ENCODE measurements at regions not wholly inside any gene's neighbourhood (a gene's known extent, or its start where the extent isn't known, plus 50 kb on each side); places are given as distances from the start of the nearest gene placed in this dataset.

GRCh38 chr3:6612034-6612616, 248.8 kb upstream of the GRM7 start:
- no peak for DNase-seq
- no peak overlapping the region for H3K27ac Mint-ChIP-seq
- H3K4me3 Mint-ChIP-seq, result no peak overlapping the region
- ChIA-PET POLR2A (no interaction called here), CTCF (no interaction called here)
- peaks cover 14% of the 10 kb centered on the region for H3K9me3 Mint-ChIP-seq
- H3K36me3 Mint-ChIP-seq (ENCODE audit: low read depth), result no peaks in the 10 kb centered on the region
- no peaks in the 10 kb centered on the region for H3K4me1 Mint-ChIP-seq
- H3K27me3 Mint-ChIP-seq, result no peaks in the 10 kb centered on the region

GRCh38 chr3:6622260-6622659, 238.7 kb upstream of the GRM7 start:
- H3K4me3 Mint-ChIP-seq, result no peak overlapping the region
- CTCF ChIA-PET, result no interaction called here
- H3K9me3 Mint-ChIP-seq, result peaks cover 4% of the 10 kb centered on the region
- POLR2A ChIA-PET, result no interaction called here
- no peak overlapping the region for H3K27ac Mint-ChIP-seq
- H3K27me3 Mint-ChIP-seq, result no peaks in the 10 kb centered on the region
- H3K36me3 Mint-ChIP-seq (ENCODE audit: low read depth), result no peaks in the 10 kb centered on the region
- H3K4me1 Mint-ChIP-seq, result no peaks in the 10 kb centered on the region
- no peak for DNase-seq

GRCh38 chr3:6622712-6623111, 238.2 kb upstream of the GRM7 start:
- no peak for DNase-seq
- CTCF ChIA-PET, result no interaction called here
- H3K27me3 Mint-ChIP-seq, result no peaks in the 10 kb centered on the region
- no peaks in the 10 kb centered on the region for H3K36me3 Mint-ChIP-seq (ENCODE audit: low read depth)
- H3K4me3 Mint-ChIP-seq, result no peak overlapping the region
- H3K9me3 Mint-ChIP-seq, result peaks cover 4% of the 10 kb centered on the region
- POLR2A ChIA-PET, result no interaction called here
- no peak overlapping the region for H3K27ac Mint-ChIP-seq
- no peaks in the 10 kb centered on the region for H3K4me1 Mint-ChIP-seq

GRCh38 chr3:6631376-6631775, 229.5 kb upstream of the GRM7 start:
- Mint-ChIP-seq H3K27me3 (no peaks in the 10 kb centered on the region), H3K27ac (no peak overlapping the region), H3K4me1 (no peaks in the 10 kb centered on the region), H3K36me3 (ENCODE audit: low read depth) (no peaks in the 10 kb centered on the region), H3K4me3 (no peak overlapping the region), H3K9me3 (no peaks in the 10 kb centered on the region)
- DNase-seq, result no peak
- CTCF ChIA-PET, result no interaction called here
- POLR2A ChIA-PET, result no interaction called here

- Mint-ChIP-seq H3K27me3 (no peaks in the 10 kb centered on the region), H3K36me3 (ENCODE audit: low read depth) (no peaks in the 10 kb centered on the region), H3K9me3 (peaks cover 11% of the 10 kb centered on the region), H3K4me3 (no peak overlapping the region), H3K4me1 (no peaks in the 10 kb centered on the region), H3K27ac (no peak overlapping the region)
- CTCF ChIA-PET, result no interaction called here
- POLR2A ChIA-PET, result no interaction called here
- DNase-seq, result no peak
Observed at GRCh38 chr3:6640907-6641306, 220.0 kb upstream of the GRM7 start.

GRCh38 chr3:6644070-6644929, 216.6 kb upstream of the GRM7 start:
- no peaks in the 10 kb centered on the region for H3K27me3 Mint-ChIP-seq
- no peak overlapping the region for H3K27ac Mint-ChIP-seq
- POLR2A ChIA-PET, result no interaction called here
- H3K4me3 Mint-ChIP-seq, result no peak overlapping the region
- no peak for DNase-seq
- no peaks in the 10 kb centered on the region for H3K4me1 Mint-ChIP-seq
- H3K9me3 Mint-ChIP-seq, result peaks cover 7% of the 10 kb centered on the region
- CTCF ChIA-PET, result no interaction called here
- no peaks in the 10 kb centered on the region for H3K36me3 Mint-ChIP-seq (ENCODE audit: low read depth)

GRCh38 chr3:6654670-6655069, 206.2 kb upstream of the GRM7 start:
- ChIA-PET CTCF (no interaction called here), POLR2A (no interaction called here)
- H3K4me3 Mint-ChIP-seq, result no peak overlapping the region
- no peak overlapping the region for H3K27ac Mint-ChIP-seq
- H3K27me3 Mint-ChIP-seq, result no peaks in the 10 kb centered on the region
- H3K36me3 Mint-ChIP-seq (ENCODE audit: low read depth), result no peaks in the 10 kb centered on the region
- peaks cover 19% of the 10 kb centered on the region for H3K9me3 Mint-ChIP-seq
- no peaks in the 10 kb centered on the region for H3K4me1 Mint-ChIP-seq
- no peak for DNase-seq

GRCh38 chr3:6655275-6655674, 205.6 kb upstream of the GRM7 start:
- no peak overlapping the region for H3K4me3 Mint-ChIP-seq
- no peak overlapping the region for H3K27ac Mint-ChIP-seq
- DNase-seq, result no peak
- H3K27me3 Mint-ChIP-seq, result no peaks in the 10 kb centered on the region
- POLR2A ChIA-PET, result no interaction called here
- H3K36me3 Mint-ChIP-seq (ENCODE audit: low read depth), result no peaks in the 10 kb centered on the region
- H3K4me1 Mint-ChIP-seq, result no peaks in the 10 kb centered on the region
- CTCF ChIA-PET, result no interaction called here
- peaks cover 19% of the 10 kb centered on the region for H3K9me3 Mint-ChIP-seq

- POLR2A ChIA-PET, result no interaction called here
- CTCF ChIA-PET, result no interaction called here
- DNase-seq, result no peak
- Mint-ChIP-seq H3K36me3 (ENCODE audit: low read depth) (no peaks in the 10 kb centered on the region), H3K4me1 (no peaks in the 10 kb centered on the region), H3K27me3 (no peaks in the 10 kb centered on the region), H3K9me3 (peaks cover 21% of the 10 kb centered on the region), H3K4me3 (no peak overlapping the region), H3K27ac (no peak overlapping the region)
Observed at GRCh38 chr3:6657591-6657990, 203.3 kb upstream of the GRM7 start.

GRCh38 chr3:6667354-6667753, 193.6 kb upstream of the GRM7 start:
- Mint-ChIP-seq H3K27me3 (no peaks in the 10 kb centered on the region), H3K36me3 (ENCODE audit: low read depth) (no peaks in the 10 kb centered on the region), H3K4me3 (no peak overlapping the region), H3K4me1 (no peaks in the 10 kb centered on the region), H3K9me3 (peaks cover 24% of the 10 kb centered on the region), H3K27ac (no peak overlapping the region)
- no peak for DNase-seq
- CTCF ChIA-PET, result no interaction called here
- POLR2A ChIA-PET, result no interaction called here

- H3K9me3 Mint-ChIP-seq, result peaks cover 20% of the 10 kb centered on the region
- H3K27ac Mint-ChIP-seq, result no peak overlapping the region
- no peaks in the 10 kb centered on the region for H3K36me3 Mint-ChIP-seq (ENCODE audit: low read depth)
- ChIA-PET POLR2A (no interaction called here), CTCF (no interaction called here)
- no peaks in the 10 kb centered on the region for H3K4me1 Mint-ChIP-seq
- no peak overlapping the region for H3K4me3 Mint-ChIP-seq
- DNase-seq, result no peak
- no peaks in the 10 kb centered on the region for H3K27me3 Mint-ChIP-seq
Observed at GRCh38 chr3:6671363-6671762, 189.6 kb upstream of the GRM7 start.

- H3K27me3 Mint-ChIP-seq, result no peaks in the 10 kb centered on the region
- POLR2A ChIA-PET, result no interaction called here
- no peaks in the 10 kb centered on the region for H3K4me1 Mint-ChIP-seq
- H3K27ac Mint-ChIP-seq, result no peak overlapping the region
- CTCF ChIA-PET, result no interaction called here
- no peak for DNase-seq
- no peaks in the 10 kb centered on the region for H3K36me3 Mint-ChIP-seq (ENCODE audit: low read depth)
- H3K4me3 Mint-ChIP-seq, result no peak overlapping the region
- peaks cover 13% of the 10 kb centered on the region for H3K9me3 Mint-ChIP-seq
Observed at GRCh38 chr3:6679510-6679909, 181.4 kb upstream of the GRM7 start.

- Mint-ChIP-seq H3K4me1 (no peaks in the 10 kb centered on the region), H3K36me3 (ENCODE audit: low read depth) (no peaks in the 10 kb centered on the region), H3K27ac (no peak overlapping the region), H3K9me3 (peaks cover 13% of the 10 kb centered on the region), H3K27me3 (no peaks in the 10 kb centered on the region), H3K4me3 (no peak overlapping the region)
- DNase-seq, result no peak
- CTCF ChIA-PET, result no interaction called here
- POLR2A ChIA-PET, result no interaction called here
Observed at GRCh38 chr3:6680119-6680806, 180.7 kb upstream of the GRM7 start.

- DNase-seq, result no peak
- Mint-ChIP-seq H3K36me3 (ENCODE audit: low read depth) (no peaks in the 10 kb centered on the region), H3K9me3 (no peaks in the 10 kb centered on the region), H3K27me3 (no peaks in the 10 kb centered on the region), H3K4me1 (no peaks in the 10 kb centered on the region), H3K4me3 (no peak overlapping the region), H3K27ac (no peak overlapping the region)
- ChIA-PET CTCF (no interaction called here), POLR2A (no interaction called here)
Observed at GRCh38 chr3:6697285-6697684, 163.6 kb upstream of the GRM7 start.
